ENCODE measurements at regions not wholly inside any gene's neighbourhood (a gene's known extent, or its start where the extent isn't known, plus 50 kb on each side); places are given as distances from the start of the nearest gene placed in this dataset.

DNA sequence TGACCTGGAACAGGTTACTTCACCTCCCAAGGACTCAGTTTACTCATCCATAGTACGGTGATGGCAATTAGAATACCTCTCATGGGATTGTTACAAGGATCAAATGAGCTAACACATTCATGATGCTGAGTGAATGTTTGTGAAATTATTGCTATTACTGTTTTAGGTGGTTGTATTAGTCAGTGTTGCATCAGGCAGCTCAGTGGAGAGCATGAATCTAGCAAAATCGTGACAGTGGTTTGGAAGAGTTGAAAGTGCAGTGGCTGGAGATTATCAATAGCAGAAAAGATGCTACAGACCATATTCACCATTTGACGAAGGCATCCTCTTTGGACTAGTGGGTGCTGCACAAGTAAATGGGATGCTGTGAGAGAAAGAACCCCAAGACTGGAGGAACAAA, 50.4 kb upstream of the CTNNBL1 start:
- Mint-ChIP-seq H3K4me1 (no peaks in the 10 kb centered on the region), H3K36me3 (ENCODE audit: insufficient read depth) (no peaks in the 10 kb centered on the region), H3K27me3 (peaks cover 41% of the 10 kb centered on the region), H3K4me3 (no peak overlapping the region), H3K9me3 (no peaks in the 10 kb centered on the region), H3K27ac (ENCODE audit: low read depth) (no peak overlapping the region)
- no peak for ATAC-seq (replicated peaks; ENCODE audit: extremely low read depth, poor library complexity, severe bottlenecking)
- DNase-seq (ENCODE audit: low spot score in 2 of 2): no peak

DNA sequence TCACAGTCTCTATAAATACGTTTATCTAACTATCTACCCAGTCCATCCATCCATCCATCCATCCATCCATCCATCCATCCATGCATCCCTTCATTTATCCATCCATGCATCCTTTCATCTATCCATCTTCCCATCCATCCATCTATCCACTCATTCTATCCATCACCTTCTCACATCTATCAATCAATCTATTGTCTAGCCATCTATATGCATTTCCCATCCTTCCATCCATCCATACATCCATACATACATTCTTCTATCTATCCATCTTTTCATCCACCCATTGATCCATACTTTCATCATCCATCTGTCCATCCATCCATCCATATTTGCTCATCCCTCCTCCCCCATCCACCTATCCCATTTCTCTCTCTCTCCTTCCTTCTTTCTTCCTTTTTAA, 51.6 kb upstream of the CTNNBL1 start:
- H3K27ac Mint-ChIP-seq (ENCODE audit: low read depth): no peak overlapping the region
- H3K4me3 Mint-ChIP-seq: no peak overlapping the region
- no peaks in the 10 kb centered on the region for H3K36me3 Mint-ChIP-seq (ENCODE audit: insufficient read depth)
- no peaks in the 10 kb centered on the region for H3K9me3 Mint-ChIP-seq
- peaks cover 39% of the 10 kb centered on the region for H3K27me3 Mint-ChIP-seq
- DNase-seq (ENCODE audit: low spot score in 2 of 2): no peak
- ATAC-seq (replicated peaks; ENCODE audit: extremely low read depth, poor library complexity, severe bottlenecking): no peak
- no peaks in the 10 kb centered on the region for H3K4me1 Mint-ChIP-seq

DNA sequence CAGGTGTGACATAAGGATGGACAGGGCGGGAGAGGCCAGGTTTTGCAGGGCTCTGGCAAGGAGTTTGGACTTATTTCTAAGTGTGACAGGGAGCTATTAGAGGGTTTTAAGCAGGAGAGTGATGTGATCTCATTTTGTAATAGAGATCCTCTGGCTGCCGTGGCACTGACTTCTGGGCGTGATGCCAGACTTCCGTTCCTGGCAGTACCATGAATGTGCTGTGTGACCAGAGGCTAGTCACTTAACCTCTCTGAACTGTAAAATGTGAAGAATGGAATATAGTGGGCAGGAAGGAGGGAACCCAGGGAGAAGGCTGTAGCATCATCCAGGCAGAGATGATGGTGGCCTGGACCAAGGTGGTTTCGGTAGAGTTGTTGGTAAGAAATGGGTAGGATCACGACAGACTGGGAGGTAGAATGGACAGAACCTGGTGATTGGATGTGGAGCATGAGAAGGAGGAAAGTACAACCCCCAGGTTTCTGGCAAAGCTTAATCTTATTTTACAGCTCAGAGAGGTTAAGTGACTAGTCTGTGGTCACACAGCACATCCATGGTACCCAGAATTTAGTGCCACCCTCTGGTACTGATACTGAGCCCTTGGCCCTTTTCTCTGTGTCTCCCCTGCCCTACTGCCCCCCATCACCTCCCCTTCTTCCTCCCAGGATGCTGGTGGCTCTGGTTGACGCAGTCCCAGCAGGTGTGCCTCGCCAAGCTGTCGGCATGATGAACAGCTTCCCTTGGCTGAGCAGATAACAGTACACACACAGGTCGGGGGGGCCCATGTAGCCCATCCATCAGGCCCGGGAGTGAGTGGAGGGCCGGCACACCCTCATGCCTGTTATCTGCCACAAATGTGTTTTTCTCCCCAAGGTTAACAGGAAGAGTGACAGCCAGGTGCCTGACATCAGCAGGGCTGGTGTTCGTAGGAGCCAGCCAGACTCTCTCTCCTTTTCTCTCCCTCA, 52.9 kb upstream of the CTNNBL1 start:
- no peaks in the 10 kb centered on the region for H3K9me3 Mint-ChIP-seq
- no peaks in the 10 kb centered on the region for H3K36me3 Mint-ChIP-seq (ENCODE audit: insufficient read depth)
- no peaks in the 10 kb centered on the region for H3K4me1 Mint-ChIP-seq
- no peak overlapping the region for H3K27ac Mint-ChIP-seq (ENCODE audit: low read depth)
- no peak for ATAC-seq (replicated peaks; ENCODE audit: extremely low read depth, poor library complexity, severe bottlenecking)
- peaks cover 50% of the 10 kb centered on the region for H3K27me3 Mint-ChIP-seq
- no peak overlapping the region for H3K4me3 Mint-ChIP-seq
- DNase-seq (ENCODE audit: low spot score in 2 of 2): no peak

DNA sequence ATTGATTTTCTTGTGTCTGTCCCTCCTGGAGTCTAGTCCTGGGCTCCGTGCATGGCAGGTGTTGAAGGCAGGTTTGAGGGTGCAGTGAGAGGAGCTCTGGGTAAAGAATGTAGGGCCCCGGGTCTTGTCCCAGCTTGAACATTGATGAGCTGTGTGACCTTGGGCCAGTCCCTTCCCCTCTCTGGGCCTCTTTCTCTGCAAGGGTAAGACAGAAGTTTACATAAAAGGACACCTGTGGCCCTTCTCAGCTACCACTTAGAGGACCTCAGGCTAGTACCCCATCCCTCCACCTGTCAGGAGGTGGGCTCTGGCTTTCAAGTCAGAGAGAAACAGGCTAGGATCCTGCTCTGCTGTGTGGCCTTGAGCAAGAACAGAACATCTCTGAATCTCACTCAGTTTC, 55.3 kb upstream of the CTNNBL1 start:
- Mint-ChIP-seq H3K36me3 (ENCODE audit: insufficient read depth) (no peaks in the 10 kb centered on the region), H3K4me1 (no peaks in the 10 kb centered on the region), H3K9me3 (no peaks in the 10 kb centered on the region), H3K27me3 (peaks cover 47% of the 10 kb centered on the region), H3K27ac (ENCODE audit: low read depth) (no peak overlapping the region), H3K4me3 (no peak overlapping the region)
- ATAC-seq (replicated peaks; ENCODE audit: extremely low read depth, poor library complexity, severe bottlenecking) (no peak), DNase-seq (ENCODE audit: low spot score in 2 of 2) (no peak)

- H3K36me3 Mint-ChIP-seq (ENCODE audit: insufficient read depth): no peaks in the 10 kb centered on the region
- ATAC-seq (replicated peaks; ENCODE audit: extremely low read depth, poor library complexity, severe bottlenecking) (no peak), DNase-seq (ENCODE audit: low spot score in 2 of 2) (no peak)
- H3K27me3 Mint-ChIP-seq: peaks cover 48% of the 10 kb centered on the region
- H3K4me1 Mint-ChIP-seq: no peaks in the 10 kb centered on the region
- H3K27ac Mint-ChIP-seq (ENCODE audit: low read depth): no peak overlapping the region
- no peak overlapping the region for H3K4me3 Mint-ChIP-seq
- no peaks in the 10 kb centered on the region for H3K9me3 Mint-ChIP-seq
Measured at GRCh38 chr20:37636977-37637376, 56.9 kb upstream of the CTNNBL1 start.

DNA sequence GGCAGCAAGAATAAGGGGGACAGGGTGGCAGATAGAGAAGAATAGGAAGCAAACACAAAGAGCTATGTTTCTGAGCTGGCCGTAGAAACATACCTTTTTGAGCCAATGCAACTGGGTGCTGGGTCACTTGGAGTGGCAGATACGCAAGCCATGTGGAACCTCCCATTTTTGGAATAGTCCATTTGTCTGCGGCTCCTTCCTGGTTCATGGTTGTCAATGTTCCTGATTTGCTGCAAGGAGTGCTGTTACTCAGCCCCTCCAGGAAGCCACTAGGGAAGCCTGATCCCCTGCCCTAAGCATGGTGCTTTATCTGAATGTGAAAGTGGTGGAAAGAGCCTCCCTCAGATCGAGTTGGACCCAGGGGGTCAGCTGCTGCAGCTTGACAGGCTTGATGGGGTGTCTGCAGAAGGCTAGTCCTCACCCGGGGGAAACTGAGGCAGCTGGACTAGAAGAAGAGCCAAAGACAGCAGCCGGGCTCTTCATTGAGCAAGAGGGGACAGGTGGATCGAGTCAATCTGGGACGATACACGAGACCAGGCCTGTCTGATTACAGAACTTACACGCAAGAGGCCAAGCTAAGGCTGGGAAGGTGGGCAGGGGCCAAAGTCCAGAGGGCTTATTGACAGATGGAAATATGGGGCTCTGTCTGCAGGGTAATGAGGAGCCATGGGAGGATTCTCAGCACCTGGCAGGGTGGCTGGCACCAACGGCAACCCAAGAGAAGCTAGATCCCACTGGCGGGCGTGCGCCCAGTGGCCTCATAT, 57.4 kb upstream of the CTNNBL1 start:
- no peaks in the 10 kb centered on the region for H3K9me3 Mint-ChIP-seq
- H3K27me3 Mint-ChIP-seq: peaks cover 54% of the 10 kb centered on the region
- DNase-seq (ENCODE audit: low spot score in 2 of 2) (no peak), ATAC-seq (replicated peaks; ENCODE audit: extremely low read depth, poor library complexity, severe bottlenecking) (no peak)
- H3K36me3 Mint-ChIP-seq (ENCODE audit: insufficient read depth): no peaks in the 10 kb centered on the region
- H3K4me1 Mint-ChIP-seq: no peaks in the 10 kb centered on the region
- H3K4me3 Mint-ChIP-seq: no peak overlapping the region
- no peak overlapping the region for H3K27ac Mint-ChIP-seq (ENCODE audit: low read depth)

- ATAC-seq (replicated peaks; ENCODE audit: extremely low read depth, poor library complexity, severe bottlenecking) (no peak), DNase-seq (ENCODE audit: low spot score in 2 of 2) (no peak)
- Mint-ChIP-seq H3K27ac (ENCODE audit: low read depth) (no peak overlapping the region), H3K27me3 (peaks cover 64% of the 10 kb centered on the region), H3K4me1 (no peaks in the 10 kb centered on the region), H3K9me3 (no peaks in the 10 kb centered on the region), H3K36me3 (ENCODE audit: insufficient read depth) (no peaks in the 10 kb centered on the region), H3K4me3 (no peak overlapping the region)
Measured at GRCh38 chr20:37630993-37631392, 62.8 kb upstream of the CTNNBL1 start.

DNA sequence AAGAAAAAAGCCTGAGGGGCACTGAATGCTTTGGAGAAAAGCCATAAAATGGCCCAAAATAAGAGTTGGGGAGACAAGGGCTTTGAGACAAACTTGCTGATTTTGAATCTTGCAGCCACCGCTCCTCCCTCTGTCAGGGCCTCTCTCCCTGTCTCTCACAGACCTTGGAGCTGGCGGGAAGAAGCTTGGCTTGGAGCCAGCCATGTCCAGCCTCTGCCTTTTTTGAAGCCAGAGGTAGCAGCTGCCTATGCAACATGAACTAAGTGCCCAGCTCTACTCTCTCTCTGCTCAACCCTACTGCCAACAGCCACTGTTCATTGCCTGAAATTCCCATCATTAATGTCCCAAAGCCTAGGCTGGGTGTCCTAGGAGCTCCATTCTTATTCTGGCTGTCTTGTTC, 63.7 kb upstream of the CTNNBL1 start:
- no peaks in the 10 kb centered on the region for H3K4me1 Mint-ChIP-seq
- no peak for DNase-seq (ENCODE audit: low spot score in 2 of 2)
- no peak overlapping the region for H3K4me3 Mint-ChIP-seq
- ATAC-seq (replicated peaks; ENCODE audit: extremely low read depth, poor library complexity, severe bottlenecking): no peak
- H3K27me3 Mint-ChIP-seq: peaks cover 64% of the 10 kb centered on the region
- H3K36me3 Mint-ChIP-seq (ENCODE audit: insufficient read depth): no peaks in the 10 kb centered on the region
- no peak overlapping the region for H3K27ac Mint-ChIP-seq (ENCODE audit: low read depth)
- no peaks in the 10 kb centered on the region for H3K9me3 Mint-ChIP-seq

GRCh38 chr20:37627767-37628130, 66.1 kb upstream of the CTNNBL1 start:
- DNase-seq (ENCODE audit: low spot score in 2 of 2) (no peak), ATAC-seq (replicated peaks; ENCODE audit: extremely low read depth, poor library complexity, severe bottlenecking) (no peak)
- no peaks in the 10 kb centered on the region for H3K4me1 Mint-ChIP-seq
- H3K9me3 Mint-ChIP-seq: no peaks in the 10 kb centered on the region
- no peak overlapping the region for H3K4me3 Mint-ChIP-seq
- H3K36me3 Mint-ChIP-seq (ENCODE audit: insufficient read depth): no peaks in the 10 kb centered on the region
- peaks cover 67% of the 10 kb centered on the region for H3K27me3 Mint-ChIP-seq
- H3K27ac Mint-ChIP-seq (ENCODE audit: low read depth): no peak overlapping the region

GRCh38 chr20:37627060-37627766, 66.6 kb upstream of the CTNNBL1 start:
- DNase-seq (ENCODE audit: low spot score in 2 of 2) (no peak), ATAC-seq (replicated peaks; ENCODE audit: extremely low read depth, poor library complexity, severe bottlenecking) (no peak)
- Mint-ChIP-seq H3K27ac (ENCODE audit: low read depth) (no peak overlapping the region), H3K4me1 (no peaks in the 10 kb centered on the region), H3K27me3 (peaks cover 67% of the 10 kb centered on the region), H3K4me3 (no peak overlapping the region), H3K9me3 (no peaks in the 10 kb centered on the region), H3K36me3 (ENCODE audit: insufficient read depth) (no peaks in the 10 kb centered on the region)

GRCh38 chr20:37624963-37625362, 68.9 kb upstream of the CTNNBL1 start:
- Mint-ChIP-seq H3K27ac (ENCODE audit: low read depth) (no peak overlapping the region), H3K27me3 (peaks cover 67% of the 10 kb centered on the region), H3K36me3 (ENCODE audit: insufficient read depth) (no peaks in the 10 kb centered on the region), H3K4me1 (no peaks in the 10 kb centered on the region), H3K4me3 (no peak overlapping the region), H3K9me3 (no peaks in the 10 kb centered on the region)
- DNase-seq (ENCODE audit: low spot score in 2 of 2) (no peak), ATAC-seq (replicated peaks; ENCODE audit: extremely low read depth, poor library complexity, severe bottlenecking) (no peak)

GRCh38 chr20:37622728-37623127, 71.1 kb upstream of the CTNNBL1 start:
- DNase-seq (ENCODE audit: low spot score in 2 of 2) (no peak), ATAC-seq (replicated peaks; ENCODE audit: extremely low read depth, poor library complexity, severe bottlenecking) (no peak)
- H3K27ac Mint-ChIP-seq (ENCODE audit: low read depth): no peak overlapping the region
- no peaks in the 10 kb centered on the region for H3K9me3 Mint-ChIP-seq
- H3K27me3 Mint-ChIP-seq: peaks cover 67% of the 10 kb centered on the region
- H3K4me3 Mint-ChIP-seq: no peak overlapping the region
- H3K36me3 Mint-ChIP-seq (ENCODE audit: insufficient read depth): no peaks in the 10 kb centered on the region
- no peaks in the 10 kb centered on the region for H3K4me1 Mint-ChIP-seq

Measured in central memory CD8-positive, alpha-beta T cell (primary cell).